HG03196 (cell line): ENCODE measurements at regions not wholly inside any gene's neighbourhood (a gene's known extent, or its start where the extent isn't known, plus 50 kb on each side); places are given as distances from the start of the nearest gene placed in this dataset.

ENCODE experiments used
- ATAC-seq: cut with Tn5 transposase; IDR thresholded peaks from one replicate; pipeline ENCODE4 v1.9.1; 2021; ENCODE audit not compliant: unreplicated experiment

- no peak for ATAC-seq
These were observed 840.3 kb upstream of the ZEB2 start for GRCh38 chr2:145360129-145360790.

GRCh38 chr2:145359561-145359960 lies 839.6 kb upstream of the ZEB2 start:
- ATAC-seq, result no peak

GRCh38 chr2:145356056-145356455 lies 836.1 kb upstream of the ZEB2 start:
- ATAC-seq, result no peak

- no peak for ATAC-seq
These were observed 832.6 kb upstream of the ZEB2 start for GRCh38 chr2:145352484-145352883.

- no peak for ATAC-seq
These were observed 832.0 kb upstream of the ZEB2 start for GRCh38 chr2:145351864-145352425.

- ATAC-seq, result no peak
These were observed 830.1 kb upstream of the ZEB2 start for GRCh38 chr2:145350011-145350410.

- no peak for ATAC-seq
These were observed 824.3 kb upstream of the ZEB2 start for GRCh38 chr2:145344076-145344724.

- ATAC-seq, result no peak
These were observed 823.4 kb upstream of the ZEB2 start for GRCh38 chr2:145343287-145343686.

- no peak for ATAC-seq
These were observed 821.6 kb upstream of the ZEB2 start for GRCh38 chr2:145341536-145341935.

GRCh38 chr2:145339646-145340045 lies 819.7 kb upstream of the ZEB2 start:
- ATAC-seq, result no peak

- ATAC-seq, result no peak
These were observed 812.4 kb upstream of the ZEB2 start for GRCh38 chr2:145332210-145332898.

- ATAC-seq, result no peak
These were observed 810.1 kb upstream of the ZEB2 start for GRCh38 chr2:145329971-145330370.

- no peak for ATAC-seq
These were observed 805.6 kb upstream of the ZEB2 start for GRCh38 chr2:145325485-145325884.

GRCh38 chr2:145324748-145325147 lies 804.8 kb upstream of the ZEB2 start:
- no peak for ATAC-seq

- no peak for ATAC-seq
These were observed 803.6 kb upstream of the ZEB2 start for GRCh38 chr2:145323512-145323911.

GRCh38 chr2:145321344-145321743 lies 801.4 kb upstream of the ZEB2 start:
- ATAC-seq, result no peak

GRCh38 chr2:145316496-145316895 lies 796.6 kb upstream of the ZEB2 start:
- no peak for ATAC-seq

- ATAC-seq, result no peak
These were observed 795.1 kb upstream of the ZEB2 start for GRCh38 chr2:145315053-145315452.

- no peak for ATAC-seq
These were observed 794.3 kb upstream of the ZEB2 start for GRCh38 chr2:145314119-145314633.

GRCh38 chr2:145305889-145306288 lies 786.0 kb upstream of the ZEB2 start:
- no peak for ATAC-seq

- no peak for ATAC-seq
These were observed 784.6 kb upstream of the ZEB2 start for GRCh38 chr2:145304501-145304900.

- no peak for ATAC-seq
These were observed 783.6 kb upstream of the ZEB2 start for GRCh38 chr2:145303536-145303935.
